Esophagus mucosa (tissue), 1 donor: ENCODE measurements at regions not wholly inside any gene's neighbourhood (a gene's known extent, or its start where the extent isn't known, plus 50 kb on each side); places are given as distances from the start of the nearest gene placed in this dataset.

Source experiments
- ATAC-seq: fragments of 200-7000 bp; cut with Tn5 transposase; one replicate; pipeline ENCODE4 v1.9.1; 2020
- donor health status: DM: yes; HTN: yes; CAD: no.

- no peak for ATAC-seq
Measured at GRCh38 chr2:219772103-219772635, 144.7 kb downstream of the SLC4A3 start.

- no peak for ATAC-seq
Measured at GRCh38 chr2:219772697-219773096, 145.3 kb downstream of the SLC4A3 start.

- peak; percentile 48 for ATAC-seq
Measured at GRCh38 chr2:219775506-219775905, 148.1 kb downstream of the SLC4A3 start.

- no peak for ATAC-seq
Measured at GRCh38 chr2:219777388-219777787, 150.0 kb downstream of the SLC4A3 start.

GRCh38 chr2:219778189-219778588 is 150.8 kb downstream of the SLC4A3 start:
- ATAC-seq, result no peak

GRCh38 chr2:219782737-219783348 is 155.4 kb downstream of the SLC4A3 start:
- ATAC-seq, result no peak

- ATAC-seq, result no peak
Measured at GRCh38 chr2:219783359-219783975, 156.0 kb downstream of the SLC4A3 start.

- no peak for ATAC-seq
Measured at GRCh38 chr2:219784178-219784577, 156.7 kb downstream of the SLC4A3 start.

GRCh38 chr2:219789476-219789875 is 162.0 kb downstream of the SLC4A3 start:
- no peak for ATAC-seq

- no peak for ATAC-seq
Measured at GRCh38 chr2:219792446-219792845, 165.0 kb downstream of the SLC4A3 start.

- peak; percentile 29 for ATAC-seq
Measured at GRCh38 chr2:219798430-219798829, 171.0 kb downstream of the SLC4A3 start.

- no peak for ATAC-seq
Measured at GRCh38 chr2:219803294-219803693, 175.9 kb downstream of the SLC4A3 start.

GRCh38 chr2:219810895-219811294 is 183.5 kb downstream of the SLC4A3 start:
- ATAC-seq, result no peak

GRCh38 chr2:219812672-219813071 is 185.2 kb downstream of the SLC4A3 start:
- no peak for ATAC-seq

- ATAC-seq, result no peak
Measured at GRCh38 chr2:219820767-219821166, 193.3 kb downstream of the SLC4A3 start.

GRCh38 chr2:219823574-219823973 is 196.1 kb downstream of the SLC4A3 start:
- ATAC-seq, result no peak

GRCh38 chr2:219824996-219825395 is 197.6 kb downstream of the SLC4A3 start:
- ATAC-seq, result no peak

- ATAC-seq, result no peak
Measured at GRCh38 chr2:219828127-219828526, 200.7 kb downstream of the SLC4A3 start.

- ATAC-seq, result no peak
Measured at GRCh38 chr2:219829667-219830352, 202.4 kb downstream of the SLC4A3 start.

- no peak for ATAC-seq
Measured at GRCh38 chr2:219830353-219830738, 202.9 kb downstream of the SLC4A3 start.

- no peak for ATAC-seq
Measured at GRCh38 chr2:219831957-219832356, 204.5 kb downstream of the SLC4A3 start.

- ATAC-seq, result no peak
Measured at GRCh38 chr2:219832904-219833303, 205.5 kb downstream of the SLC4A3 start.

- ATAC-seq, result no peak
Measured at GRCh38 chr2:219835493-219835892, 208.1 kb downstream of the SLC4A3 start.

- no peak for ATAC-seq
Measured at GRCh38 chr2:219836647-219837177, 209.3 kb downstream of the SLC4A3 start.
